ENCODE measurements at regions not wholly inside any gene's neighbourhood (a gene's known extent, or its start where the extent isn't known, plus 50 kb on each side); places are given as distances from the start of the nearest gene placed in this dataset.

GRCh38 chr2:238763471-238763995 lies 84.4 kb upstream of the TWIST2 start:
- DNase-seq (ENCODE audit: low read depth in 1 of 2, low spot score in 1 of 2), result no peak
- Histone ChIP-seq H3K27ac (no peak overlapping the region), H3K4me1 (no peaks in the 10 kb centered on the region), H3K4me2 (no peak overlapping the region), H3K4me3 (no peak overlapping the region), H3K9me3 (peaks cover 45% of the 10 kb centered on the region)
- TF ChIP-seq ZNF302 (CRISPR knock-in tag; IDR thresholded peaks at IDR 0.05), result no peak
- TF ChIP-seq ZSCAN20 (CRISPR knock-in tag; IDR thresholded peaks at IDR 0.05), result no peak
- TF ChIP-seq RFX5 (IDR thresholded peaks at IDR 0.05), result no peak
- no peak for TF ChIP-seq HDAC2 (IDR thresholded peaks at IDR 0.05)
- TF ChIP-seq MAZ (IDR thresholded peaks at IDR 0.05; ENCODE audit: borderline replicate concordance, low read depth, low read length), result no peak
- no peak for TF ChIP-seq SMC3 (IDR thresholded peaks at IDR 0.05)
- TF ChIP-seq CBX8 (IDR thresholded peaks at IDR 0.05), result no peak
- no peak for TF ChIP-seq BCL3 (IDR thresholded peaks at IDR 0.05)
- no peak for TF ChIP-seq FOSL2 (IDR thresholded peaks at IDR 0.05)
- TF ChIP-seq FOSL2 (CRISPR knock-in tag; IDR thresholded peaks at IDR 0.05), result no peak
- TF ChIP-seq JUNB (IDR thresholded peaks at IDR 0.05), result no peak
- TF ChIP-seq ELK1 (IDR thresholded peaks at IDR 0.05; ENCODE audit: low read depth, low read length), result no peak
- TF ChIP-seq MYC (IDR thresholded peaks at IDR 0.05; ENCODE audit: borderline replicate concordance, low read length), result no peak
- no peak for TF ChIP-seq RCOR1 (IDR thresholded peaks at IDR 0.05; ENCODE audit: low read depth, low read length)
- ATAC-seq, result no peak
- CTCF ChIA-PET, result interaction anchor here (1.0 to 2.7 kb wide), 3 partner anchors 17 to 392 kb away, joined by 3 to 9 read pairs (median 3); no protein-coding TSS in a partner anchor
- POLR2A ChIA-PET, result no interaction called here
- WGBS (ENCODE audit: missing lambda C conversion rate), result 5% methylated on average over 7 of the region's 7 CpGs
- no peak for FAIRE-seq

- ChIA-PET CTCF (no interaction called here), POLR2A (no interaction called here)
- H3K4me3 ChIP-seq, result no peak overlapping the region
- 10% methylated on average over 7 of the region's 8 CpGs for WGBS (ENCODE audit: missing lambda C conversion rate)
- no peak for DNase-seq (ENCODE audit: low read depth in 1 of 2, low spot score in 1 of 2)
- no peak for TF ChIP-seq RARB (CRISPR knock-in tag; IDR thresholded peaks at IDR 0.05)
- TF ChIP-seq ATOH8 (CRISPR knock-in tag; IDR thresholded peaks at IDR 0.05; ENCODE audit: low read depth), result no peak
- TF ChIP-seq SREBF2 (IDR thresholded peaks at IDR 0.05), result no peak
- no peak for TF ChIP-seq HMGXB4 (CRISPR knock-in tag; IDR thresholded peaks at IDR 0.05; ENCODE audit: borderline replicate concordance)
- no peak for TF ChIP-seq EHF (CRISPR knock-in tag; IDR thresholded peaks at IDR 0.05)
- TF ChIP-seq USF2 (IDR thresholded peaks at IDR 0.05), result no peak
- no peak for TF ChIP-seq RNF2 (IDR thresholded peaks at IDR 0.05; ENCODE audit: borderline replicate concordance, low read depth)
- no peak for TF ChIP-seq HEYL (CRISPR knock-in tag; IDR thresholded peaks at IDR 0.05)
- no peak for TF ChIP-seq TFCP2L1 (CRISPR knock-in tag; IDR thresholded peaks at IDR 0.05)
- no peak for TF ChIP-seq MAX (IDR thresholded peaks at IDR 0.05)
- no peak for TF ChIP-seq RCOR1 (IDR thresholded peaks at IDR 0.05; ENCODE audit: low read depth, low read length)
- TF ChIP-seq HES2 (IDR thresholded peaks at IDR 0.05), result no peak
- no peak for TF ChIP-seq ZNF302 (CRISPR knock-in tag; IDR thresholded peaks at IDR 0.05)
- TF ChIP-seq TP53 (CRISPR knock-in tag; IDR thresholded peaks at IDR 0.05), result no peak
- TF ChIP-seq EP300 (IDR thresholded peaks at IDR 0.05), result no peak
- H3K4me2 ChIP-seq, result no peak overlapping the region
- no peaks in the 10 kb centered on the region for H3K4me1 ChIP-seq
- H3K9me3 ChIP-seq, result peaks cover 65% of the 10 kb centered on the region
- no peak for ATAC-seq
- no peak for FAIRE-seq
- no peak overlapping the region for H3K27ac ChIP-seq
These were observed 82.3 kb upstream of the TWIST2 start for GRCh38 chr2:238765590-238765989.

Measured in A549 (cell line).